ENCODE measurements at regions not wholly inside any gene's neighbourhood (a gene's known extent, or its start where the extent isn't known, plus 50 kb on each side); places are given as distances from the start of the nearest gene placed in this dataset.

GRCh38 chr4:189547559-189547958 is 393.1 kb upstream of the FRG1 start:
- dilution Hi-C loops (cut with HindIII; ENCODE audit: low sequenced_read_pairs, unreplicated experiment) (no loop called here), intact Hi-C loops (cut with micrococcal nuclease) (no loop called here), in situ Hi-C loops (cut with MboI; ENCODE audit: low sequenced_read_pairs) (no loop called here)
- TF ChIP-seq CTCF (conservative IDR thresholded peaks at IDR 0.05; ENCODE audit: low read depth, low read length) (no peak), NFE2L2 (IDR thresholded peaks at IDR 0.05; ENCODE audit: low read depth, low read length) (no peak), RFX5 (IDR thresholded peaks at IDR 0.05; ENCODE audit: low read depth, low read length) (no peak), POLR2A (IDR thresholded peaks at IDR 0.05; ENCODE audit: low read depth, low read length) (no peak), CEBPB (IDR thresholded peaks at IDR 0.05; ENCODE audit: low read depth, low read length) (no peak), MAZ (IDR thresholded peaks at IDR 0.05; ENCODE audit: borderline replicate concordance, low read depth, low read length) (no peak), SMC3 (IDR thresholded peaks at IDR 0.05; ENCODE audit: low read depth, low read length) (no peak), ELK1 (IDR thresholded peaks at IDR 0.05; ENCODE audit: borderline replicate concordance, low read depth, low read length) (no peak), CHD1 (IDR thresholded peaks at IDR 0.05; ENCODE audit: low read depth, low read length) (no peak), RAD21 (IDR thresholded peaks at IDR 0.05; ENCODE audit: low read length) (no peak), FOS (IDR thresholded peaks at IDR 0.05; ENCODE audit: low read depth, low read length) (no peak), USF2 (IDR thresholded peaks at IDR 0.05; ENCODE audit: low read depth, low read length) (no peak), MAFK (IDR thresholded peaks at IDR 0.05; ENCODE audit: low read depth, low read length) (no peak), MXI1 (IDR thresholded peaks at IDR 0.05; ENCODE audit: borderline replicate concordance, low read depth, low read length) (no peak), BHLHE40 (IDR thresholded peaks at IDR 0.05; ENCODE audit: low read depth, low read length) (no peak)
- Histone ChIP-seq H3K4me2 (ENCODE audit: low read depth, low read length) (no peak overlapping the region), H4K91ac (ENCODE audit: insufficient read depth, low read depth, low read length) (no peak overlapping the region), H4K20me1 (ENCODE audit: insufficient read depth, low read length) (no peaks in the 10 kb centered on the region), H3K9me1 (ENCODE audit: insufficient read depth, low read length) (no peaks in the 10 kb centered on the region), H2AK9ac (replicated peaks; ENCODE audit: low read depth, low read length, poor library complexity) (no peak overlapping the region), H4K8ac (ENCODE audit: low read depth in 2 of 2, low read length in 2 of 2) (no peak overlapping the region), H2AK5ac (ENCODE audit: low read depth, low read length) (no peak overlapping the region), H3K4me1 (ENCODE audit: control insufficient read depth, insufficient read depth, low read length) (no peaks in the 10 kb centered on the region), H3K36me3 (ENCODE audit: control insufficient read depth, insufficient read depth, low read length) (no peaks in the 10 kb centered on the region), H3K4ac (ENCODE audit: low read depth, low read length) (no peak overlapping the region), H4K5ac (ENCODE audit: low read depth, low read length) (no peak overlapping the region), H3K18ac (ENCODE audit: low read depth, low read length) (no peak overlapping the region), H3K27me3 (ENCODE audit: control insufficient read depth, insufficient read depth, low read length) (no peaks in the 10 kb centered on the region), H3K56ac (ENCODE audit: extremely low read depth, insufficient read depth, low read length) (no peak overlapping the region), H3K4me3 (ENCODE audit: insufficient read depth, low read depth, low read length) (no peak overlapping the region), H2AFZ (replicated peaks; ENCODE audit: low read length, poor library complexity) (no peak overlapping the region), H2BK5ac (ENCODE audit: low read depth, low read length, poor library complexity, severe bottlenecking) (no peak overlapping the region), H3K14ac (replicated peaks; ENCODE audit: low read depth, low read length) (no peak overlapping the region), H3K79me1 (ENCODE audit: low read depth in 1 of 2, low read length in 2 of 2) (no peaks in the 10 kb centered on the region), H3K23ac (ENCODE audit: low read depth, low read length) (no peak overlapping the region), H3K9ac (ENCODE audit: low read depth, low read length) (no peak overlapping the region), H3K27ac (ENCODE audit: insufficient read depth, low read length) (no peak overlapping the region), H2BK20ac (ENCODE audit: low read depth, low read length) (no peak overlapping the region), H2BK120ac (ENCODE audit: low read depth, low read length) (no peak overlapping the region), H2BK15ac (ENCODE audit: low read depth, low read length) (no peak overlapping the region), H3K9me3 (ENCODE audit: control insufficient read depth, insufficient read depth, low read length) (peaks cover 15% of the 10 kb centered on the region)
- DNase-seq (no peak), ATAC-seq (ENCODE audit: low read depth) (no peak)
- ChIA-PET CTCF (no interaction called here), POLR2A (ENCODE audit: unreplicated experiment) (no interaction called here)
- no CpG with 5 or more reads among the region's 7 CpGs for WGBS, 2 experiments (ENCODE audit: extremely low coverage in 2 of 2, insufficient read length in 1 of 2)
- BruUV-seq (replicated peaks), result no TSS peak

All from IMR-90 (cell line).